ENCODE measurements at regions not wholly inside any gene's neighbourhood (a gene's known extent, or its start where the extent isn't known, plus 50 kb on each side); places are given as distances from the start of the nearest gene placed in this dataset.

- TF ChIP-seq POLR2AphosphoS5 (IDR thresholded peaks at IDR 0.05; ENCODE audit: low read depth, low read length) (no peak), POLR2A (IDR thresholded peaks at IDR 0.05; ENCODE audit: low read depth, low read length) (no peak), TAF1 (IDR thresholded peaks at IDR 0.05; ENCODE audit: low read depth, low read length) (no peak)
These were observed 65.0 kb downstream of the FOXD2 start for GRCh38 chr1:47502746-47503370.

All from GM12891 (cell line).